ENCODE measurements at regions not wholly inside any gene's neighbourhood (a gene's known extent, or its start where the extent isn't known, plus 50 kb on each side); places are given as distances from the start of the nearest gene placed in this dataset.

DNA sequence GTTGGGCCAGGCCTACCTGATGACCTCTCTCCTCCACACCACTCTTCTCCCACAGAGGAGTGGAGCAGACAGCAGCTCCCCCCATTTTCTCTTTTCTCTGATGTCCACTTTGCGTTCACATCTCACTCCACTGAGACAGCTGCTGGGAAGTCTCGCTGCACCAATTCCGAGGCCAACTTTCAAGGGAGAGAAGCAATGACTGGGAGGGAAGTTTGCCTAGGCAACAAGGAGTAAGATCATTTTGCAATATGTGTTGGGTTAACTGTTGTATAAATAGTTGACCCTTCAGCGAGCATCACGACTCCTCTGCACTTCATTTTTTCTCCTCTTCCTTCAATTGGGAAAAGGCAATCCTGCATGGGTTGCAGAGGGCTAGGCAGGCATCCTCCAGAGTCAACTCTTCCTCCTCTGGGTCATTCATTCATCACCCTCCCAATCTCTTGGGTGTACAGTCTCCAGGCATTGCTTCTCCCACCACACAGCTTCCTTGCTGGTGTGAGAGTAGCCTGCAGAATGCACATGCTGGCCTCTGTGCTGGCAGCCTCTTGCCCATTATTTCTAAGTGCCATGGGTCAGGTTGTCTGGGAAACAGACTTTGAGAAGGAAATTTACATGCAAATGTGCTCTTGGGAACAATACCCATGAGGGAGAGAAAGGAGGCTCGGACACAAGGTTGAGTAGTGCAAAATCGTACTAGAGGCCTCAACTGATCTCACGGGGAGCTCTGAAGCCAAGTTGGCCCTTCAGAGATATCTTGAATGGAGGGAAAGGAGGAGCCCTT is 75.8 kb upstream of the BCAR3 start:
- TF ChIP-seq, protein P1, sequence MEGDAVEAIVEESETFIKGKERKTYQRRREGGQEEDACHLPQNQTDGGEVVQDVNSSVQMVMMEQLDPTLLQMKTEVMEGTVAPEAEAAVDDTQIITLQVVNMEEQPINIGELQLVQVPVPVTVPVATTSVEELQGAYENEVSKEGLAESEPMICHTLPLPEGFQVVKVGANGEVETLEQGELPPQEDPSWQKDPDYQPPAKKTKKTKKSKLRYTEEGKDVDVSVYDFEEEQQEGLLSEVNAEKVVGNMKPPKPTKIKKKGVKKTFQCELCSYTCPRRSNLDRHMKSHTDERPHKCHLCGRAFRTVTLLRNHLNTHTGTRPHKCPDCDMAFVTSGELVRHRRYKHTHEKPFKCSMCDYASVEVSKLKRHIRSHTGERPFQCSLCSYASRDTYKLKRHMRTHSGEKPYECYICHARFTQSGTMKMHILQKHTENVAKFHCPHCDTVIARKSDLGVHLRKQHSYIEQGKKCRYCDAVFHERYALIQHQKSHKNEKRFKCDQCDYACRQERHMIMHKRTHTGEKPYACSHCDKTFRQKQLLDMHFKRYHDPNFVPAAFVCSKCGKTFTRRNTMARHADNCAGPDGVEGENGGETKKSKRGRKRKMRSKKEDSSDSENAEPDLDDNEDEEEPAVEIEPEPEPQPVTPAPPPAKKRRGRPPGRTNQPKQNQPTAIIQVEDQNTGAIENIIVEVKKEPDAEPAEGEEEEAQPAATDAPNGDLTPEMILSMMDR (optimal IDR thresholded peaks at IDR 0.05 in 1 of 3, IDR thresholded peaks at IDR 0.05 in 1 of 3, conservative IDR thresholded peaks at IDR 0.05 in 1 of 3; ENCODE audit: extremely low read depth in 1 of 3, insufficient read depth in 2 of 3, low read length in 3 of 3) = no peak
- TF ChIP-seq EZH2 (IDR thresholded peaks at IDR 0.05; ENCODE audit: low read length) = no peak
